ENCODE measurements at regions not wholly inside any gene's neighbourhood (a gene's known extent, or its start where the extent isn't known, plus 50 kb on each side); places are given as distances from the start of the nearest gene placed in this dataset.
"Not testable (repeated sequence)": the region's sequence is repeated elsewhere in the genome, so short reads cannot be mapped to it uniquely, and the experiment has no call there.

- Histone ChIP-seq H3K36me3 (no peaks in the 10 kb centered on the region), H3K4me1 (no peaks in the 10 kb centered on the region), H3K4me3 (no peak overlapping the region), H3K27ac (no peak overlapping the region), H3K27me3 (no peaks in the 10 kb centered on the region), H3K9me3 (no peaks in the 10 kb centered on the region)
- DNase-seq (ENCODE audit: low spot score in 2 of 2), result no peak
- no peak for TF ChIP-seq CTCF (IDR thresholded peaks at IDR 0.05)
- WGBS, 2 donors, result 73 to 90% methylated on average over 1 of the region's 1 CpG
Measured at GRCh38 chr6:60643870-60644269, 1642.2 kb downstream of the KHDRBS2 start.

GRCh38 chr6:60639185-60639584, 1646.8 kb downstream of the KHDRBS2 start:
- H3K27me3 ChIP-seq; H3K36me3 ChIP-seq; H3K9me3 ChIP-seq; DNase-seq (ENCODE audit: low spot score in 2 of 2); H3K27ac ChIP-seq; H3K4me3 ChIP-seq; H3K4me1 ChIP-seq: not testable (repeated sequence)
